GM12874 (cell line): ENCODE measurements at regions not wholly inside any gene's neighbourhood (a gene's known extent, or its start where the extent isn't known, plus 50 kb on each side); places are given as distances from the start of the nearest gene placed in this dataset.

ENCODE experiments used
- CTCF ChIP-seq: IDR thresholded peaks from 2 replicates; pipeline ENCODE4 v1.5.1; 2011; ENCODE audit warnings: low read depth, mild to moderate bottlenecking, control low read depth, low read length, moderate library complexity; ENCODE audit not compliant: insufficient read depth

- no peak for TF ChIP-seq CTCF
Observed at GRCh38 chr6:90637320-90637719, 50.4 kb upstream of the MAP3K7 start.
